ENCODE measurements at regions not wholly inside any gene's neighbourhood (a gene's known extent, or its start where the extent isn't known, plus 50 kb on each side); places are given as distances from the start of the nearest gene placed in this dataset.

GRCh38 chr4:29553846-29554245 is 1166.3 kb upstream of the PCDH7 start:
- TF ChIP-seq POLR2A (IDR thresholded peaks at IDR 0.05; ENCODE audit: low read length), result no peak
- no peak for TF ChIP-seq GATA1 (IDR thresholded peaks at IDR 0.05; ENCODE audit: low read depth, low read length)
